IPS-15b (cell line): ENCODE measurements at regions not wholly inside any gene's neighbourhood (a gene's known extent, or its start where the extent isn't known, plus 50 kb on each side); places are given as distances from the start of the nearest gene placed in this dataset.

Source experiments
- H3K27me3 ChIP-seq: one replicate; pipeline ENCODE4 v1.6.1; 2013; ENCODE audit warnings: low read length; ENCODE audit not compliant: control insufficient read depth, insufficient read depth
- H3K36me3 ChIP-seq: one replicate; pipeline ENCODE4 v1.6.1; 2013; ENCODE audit warnings: low read length; ENCODE audit not compliant: control insufficient read depth, insufficient read depth
- H3K4me1 ChIP-seq: one replicate; pipeline ENCODE4 v1.6.1; 2013; ENCODE audit warnings: mild to moderate bottlenecking, low read length; ENCODE audit not compliant: control insufficient read depth, insufficient read depth
- H3K4me3 ChIP-seq: one replicate; pipeline ENCODE4 v1.5.1; 2013; ENCODE audit warnings: low read depth, low read length
- H3K9ac ChIP-seq: one replicate; pipeline ENCODE4 v1.6.1; 2013; ENCODE audit warnings: low read depth, mild to moderate bottlenecking, low read length
- H3K9me3 ChIP-seq: one replicate; pipeline ENCODE4 v1.6.1; 2013; ENCODE audit warnings: mild to moderate bottlenecking, low read length; ENCODE audit not compliant: control insufficient read depth, insufficient read depth

DNA sequence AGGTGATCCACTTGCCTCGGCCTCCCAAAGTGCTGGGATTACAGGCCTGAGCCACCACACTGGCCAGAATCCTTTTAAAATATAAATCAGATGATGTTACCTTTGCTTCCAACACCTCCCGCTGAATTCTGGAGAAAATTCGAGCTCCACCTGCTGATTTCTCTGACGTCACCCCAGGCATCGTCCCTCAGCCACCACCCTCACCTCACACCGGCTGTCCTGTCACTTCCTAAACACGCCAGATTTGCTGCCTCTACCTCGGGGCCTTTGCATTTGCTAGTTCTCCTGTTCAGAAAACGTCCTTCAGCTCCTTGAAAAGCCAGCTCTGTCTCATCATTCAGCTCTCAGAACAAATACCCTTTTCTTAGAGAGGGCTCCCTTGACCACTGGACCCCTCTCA lies 57.9 kb downstream of the FBXO2 start:
- Histone ChIP-seq H3K36me3 (no peaks in the 10 kb centered on the region), H3K27me3 (no peaks in the 10 kb centered on the region), H3K4me3 (no peak overlapping the region)

DNA sequence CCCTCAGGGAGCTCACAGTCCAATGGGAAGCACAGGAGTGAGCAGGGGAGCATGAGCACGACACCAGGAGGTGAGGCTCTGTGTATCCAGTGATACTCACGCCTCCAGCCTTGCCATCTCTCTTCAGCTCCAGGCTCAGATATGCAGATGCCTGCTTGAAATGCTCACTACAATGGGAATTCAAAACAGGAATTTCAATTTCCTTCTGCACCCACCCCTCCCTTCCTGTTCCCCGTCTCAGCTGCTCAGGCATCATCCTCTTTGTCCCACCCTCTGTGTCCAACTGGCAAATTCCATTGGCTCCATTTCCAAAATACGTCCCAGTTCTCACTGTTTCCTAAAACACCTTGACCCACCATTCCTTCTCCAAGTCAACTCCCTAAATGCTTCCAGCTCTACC lies 58.9 kb downstream of the FBXO2 start:
- Histone ChIP-seq H3K36me3 (no peaks in the 10 kb centered on the region), H3K4me1 (peaks cover 6% of the 10 kb centered on the region), H3K27me3 (no peaks in the 10 kb centered on the region), H3K9ac (no peak overlapping the region), H3K9me3 (no peaks in the 10 kb centered on the region), H3K4me3 (no peak overlapping the region)

More for the DNA sequence above, 57.9 kb downstream of the FBXO2 start:
- no peaks in the 10 kb centered on the region for H3K9me3 ChIP-seq
- no peak overlapping the region for H3K9ac ChIP-seq
- peaks cover 6% of the 10 kb centered on the region for H3K4me1 ChIP-seq

DNA sequence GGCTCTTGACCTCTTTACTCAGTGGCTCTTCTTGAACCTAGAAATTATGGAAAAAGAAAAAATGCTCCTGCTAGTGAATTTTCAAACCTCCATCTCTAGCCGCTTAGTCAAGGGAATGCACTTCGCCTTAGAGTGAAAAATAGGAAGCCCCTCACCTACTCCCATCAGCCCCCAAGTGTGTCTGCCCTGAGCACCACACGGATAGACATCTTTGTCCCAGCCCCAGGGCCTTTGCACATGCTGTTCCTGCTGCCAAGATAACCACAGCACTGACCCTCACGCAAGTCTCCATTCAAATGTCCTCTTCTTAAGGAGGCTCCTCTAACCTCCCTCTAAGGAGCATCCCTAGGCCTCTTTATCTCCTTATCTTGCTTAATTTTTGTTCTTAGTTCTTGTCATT lies 59.6 kb downstream of the FBXO2 start:
- H3K27me3 ChIP-seq = no peaks in the 10 kb centered on the region
- no peaks in the 10 kb centered on the region for H3K9me3 ChIP-seq
- H3K9ac ChIP-seq = no peak overlapping the region
- no peak overlapping the region for H3K4me3 ChIP-seq
- H3K36me3 ChIP-seq = no peaks in the 10 kb centered on the region
- H3K4me1 ChIP-seq = peaks cover 6% of the 10 kb centered on the region

DNA sequence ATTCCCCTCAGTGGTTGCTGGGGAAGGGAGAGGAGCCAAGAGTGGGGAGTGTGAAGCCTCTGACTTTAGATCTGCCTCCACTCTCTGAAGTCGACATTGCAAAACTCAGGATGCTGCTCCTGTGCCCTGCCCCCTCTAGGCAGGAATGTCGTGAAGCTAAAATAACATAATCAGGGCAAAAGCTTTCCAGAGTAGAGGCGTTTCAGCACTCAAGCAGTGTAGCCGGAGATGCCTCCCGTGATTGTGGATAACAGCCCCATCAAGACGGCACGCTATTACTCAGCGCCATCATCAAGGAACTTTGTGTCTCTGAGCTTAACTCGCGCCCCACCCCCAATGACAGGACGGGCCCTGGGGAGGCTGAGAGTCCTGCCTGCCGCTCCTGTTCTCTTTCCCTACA lies 60.0 kb downstream of the FBXO2 start:
- H3K4me1 ChIP-seq = peaks cover 6% of the 10 kb centered on the region
- no peaks in the 10 kb centered on the region for H3K36me3 ChIP-seq
- H3K9me3 ChIP-seq = no peaks in the 10 kb centered on the region
- H3K27me3 ChIP-seq = no peaks in the 10 kb centered on the region
- H3K9ac ChIP-seq = peak overlapping the region; percentile 50
- H3K4me3 ChIP-seq = no peak overlapping the region

DNA sequence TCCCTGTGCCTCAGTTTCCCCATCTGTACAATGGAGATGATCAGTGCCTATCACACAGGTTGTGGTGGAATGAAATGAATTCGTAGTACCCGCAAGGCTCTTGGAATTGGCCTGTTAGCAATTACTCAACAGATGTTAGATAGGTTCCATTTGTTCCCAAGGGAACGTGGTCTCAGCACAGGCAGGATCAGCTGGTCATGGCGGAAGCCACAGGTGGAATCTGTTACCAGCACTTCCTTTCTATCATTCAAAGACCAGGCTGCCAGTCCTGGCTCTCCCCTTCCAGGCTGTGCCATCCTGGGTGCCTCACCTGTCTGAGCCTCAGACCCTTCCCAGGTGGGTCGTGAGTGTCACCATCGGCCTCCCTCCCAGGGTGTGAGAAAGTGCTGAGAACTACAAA lies 61.5 kb downstream of the FBXO2 start:
- H3K9ac ChIP-seq = no peak overlapping the region
- no peaks in the 10 kb centered on the region for H3K9me3 ChIP-seq
- no peaks in the 10 kb centered on the region for H3K36me3 ChIP-seq
- no peaks in the 10 kb centered on the region for H3K27me3 ChIP-seq
- H3K4me1 ChIP-seq = peaks cover 6% of the 10 kb centered on the region
- H3K4me3 ChIP-seq = no peak overlapping the region

DNA sequence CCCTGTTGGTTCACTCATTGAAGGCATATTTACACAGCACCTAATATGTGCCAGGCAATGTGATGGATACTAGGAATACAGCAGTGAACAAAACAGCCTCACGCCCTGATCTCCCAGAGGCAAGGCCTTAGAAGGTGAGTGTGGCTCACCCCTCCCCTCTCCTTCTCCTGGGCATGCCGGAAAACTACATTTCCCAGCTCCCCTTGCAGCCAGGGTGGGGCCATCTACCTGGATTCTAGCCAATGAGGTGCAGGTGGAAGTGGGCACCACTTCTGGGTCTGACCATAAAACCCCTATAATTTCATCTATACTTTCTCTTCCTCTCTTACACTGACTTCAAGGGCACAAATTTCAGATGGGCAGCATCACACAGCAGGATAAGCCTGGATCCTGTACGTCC lies 63.8 kb downstream of the FBXO2 start:
- no peaks in the 10 kb centered on the region for H3K27me3 ChIP-seq

More for the DNA sequence above, 63.8 kb downstream of the FBXO2 start:
- Histone ChIP-seq H3K9ac (no peak overlapping the region), H3K9me3 (no peaks in the 10 kb centered on the region), H3K4me3 (no peak overlapping the region), H3K4me1 (peaks cover 6% of the 10 kb centered on the region), H3K36me3 (no peaks in the 10 kb centered on the region)
